ENCODE measurements at regions not wholly inside any gene's neighbourhood (a gene's known extent, or its start where the extent isn't known, plus 50 kb on each side); places are given as distances from the start of the nearest gene placed in this dataset.
A peak's percentile ranks its signal among the peaks of the same experiment; 100 is the strongest.
"Not testable (repeated sequence)": the region's sequence is repeated elsewhere in the genome, so short reads cannot be mapped to it uniquely, and the experiment has no call there.

DNA sequence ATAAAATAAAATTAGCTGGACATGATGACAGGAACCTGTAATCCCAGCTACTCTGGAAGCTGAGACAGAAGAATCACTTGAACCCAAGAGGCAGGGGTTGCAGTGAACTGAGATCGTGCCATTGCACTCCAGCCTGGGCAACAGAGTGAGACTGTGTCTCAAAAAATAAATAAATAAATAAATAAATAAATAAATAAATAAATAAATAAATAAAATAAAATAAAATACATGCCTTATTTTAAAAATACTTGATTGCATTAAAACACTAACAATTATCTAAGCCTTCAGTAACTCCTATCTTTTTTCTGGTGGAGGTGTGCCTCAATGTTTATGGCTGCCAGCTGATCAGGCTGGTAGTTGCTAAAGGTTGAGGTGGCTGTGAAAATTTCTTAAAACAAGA, 1329.6 kb upstream of the CITED2 start:
- DNase-seq, result not testable (repeated sequence)

DNA sequence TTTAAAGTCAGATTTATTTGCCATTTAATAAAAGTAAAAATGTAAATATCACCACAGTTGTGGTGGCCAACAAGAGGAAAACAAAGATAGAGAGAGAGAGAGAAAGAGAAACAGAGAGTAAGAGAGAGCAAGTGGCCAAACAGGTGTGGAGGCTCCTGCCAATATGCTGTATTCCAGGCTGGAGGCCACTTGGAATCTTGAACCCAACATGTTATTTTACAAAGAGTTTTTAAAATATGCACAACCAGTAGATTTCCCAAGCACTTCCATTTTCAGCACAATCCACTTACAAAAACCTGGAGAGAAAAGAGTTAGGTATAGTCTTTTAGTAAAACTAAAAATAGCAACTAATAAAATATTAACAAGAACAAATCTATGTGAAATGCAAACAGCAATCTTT, 1323.1 kb upstream of the CITED2 start:
- peak in 1 of 2 experiments; percentile 19 for DNase-seq

DNA sequence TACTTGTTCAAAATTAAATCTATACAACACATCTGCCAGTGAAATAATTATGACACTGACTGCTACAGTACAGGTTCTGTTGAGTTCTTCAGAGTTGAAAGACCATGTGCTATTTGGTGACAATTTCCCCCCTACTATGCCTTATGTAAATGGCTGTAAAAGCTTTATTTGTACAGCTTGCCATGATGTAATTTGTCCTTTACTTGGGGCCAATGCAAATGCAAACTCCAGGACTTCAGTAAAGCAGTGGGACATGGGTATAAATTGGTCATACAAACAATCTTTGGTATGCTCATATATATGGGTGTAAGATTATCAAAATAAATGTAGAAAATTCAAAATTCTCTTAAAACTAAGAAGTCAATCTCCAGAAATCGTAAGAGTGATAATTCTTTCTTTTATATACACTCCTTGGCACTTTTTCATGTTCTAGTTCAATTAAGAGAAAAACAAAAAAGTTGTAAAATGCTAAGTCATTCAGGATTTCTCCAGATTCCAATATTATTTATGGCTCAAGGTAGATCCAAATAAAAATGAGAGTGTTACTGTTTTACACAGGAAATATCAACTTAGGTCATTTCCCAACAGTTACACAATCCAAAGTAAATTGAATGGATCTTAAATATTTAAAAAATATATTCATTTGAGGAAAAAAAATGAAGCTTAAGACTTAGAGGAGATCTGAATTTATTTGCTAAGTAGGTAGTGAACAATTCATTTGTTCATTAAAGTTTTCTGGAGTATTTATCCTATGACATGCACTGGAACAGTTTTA, 1310.5 kb upstream of the CITED2 start:
- DNase-seq, result peak; percentile 64 to 94

DNA sequence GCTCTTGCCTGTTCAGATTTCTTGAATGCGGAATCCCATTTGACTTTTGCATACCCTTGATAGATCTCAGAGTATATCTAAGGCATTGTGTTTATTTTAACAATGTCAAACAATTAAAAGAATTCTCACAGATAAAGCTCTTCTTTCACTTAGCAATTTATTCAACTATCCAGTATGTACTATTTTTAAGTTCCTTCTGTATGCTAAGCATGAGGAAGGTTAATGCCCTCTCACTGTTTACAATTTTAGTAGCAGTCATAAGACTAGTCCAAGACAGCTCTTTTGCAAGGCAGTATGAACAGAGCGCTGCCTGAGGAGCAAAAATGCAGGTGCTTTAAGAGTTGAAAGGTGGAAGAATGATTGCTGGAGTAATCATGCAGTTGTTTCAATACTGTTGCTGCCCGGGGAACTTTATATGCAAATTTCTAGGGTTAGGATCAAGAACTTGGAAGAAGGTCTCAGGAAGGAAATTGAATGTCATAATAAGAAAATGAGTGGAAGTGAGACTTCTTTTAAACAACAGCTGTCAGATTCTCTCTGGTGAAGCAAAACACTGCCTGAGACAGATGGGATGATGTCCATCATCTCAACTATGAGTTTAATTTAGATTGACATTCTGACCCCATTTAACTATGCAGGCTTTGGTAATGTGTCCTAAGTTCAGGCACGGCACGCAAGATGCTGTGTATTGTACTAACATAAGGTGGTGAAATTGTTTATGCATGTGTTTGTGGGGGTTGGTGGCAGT, 1303.5 kb upstream of the CITED2 start:
- DNase-seq, result no peak

DNA sequence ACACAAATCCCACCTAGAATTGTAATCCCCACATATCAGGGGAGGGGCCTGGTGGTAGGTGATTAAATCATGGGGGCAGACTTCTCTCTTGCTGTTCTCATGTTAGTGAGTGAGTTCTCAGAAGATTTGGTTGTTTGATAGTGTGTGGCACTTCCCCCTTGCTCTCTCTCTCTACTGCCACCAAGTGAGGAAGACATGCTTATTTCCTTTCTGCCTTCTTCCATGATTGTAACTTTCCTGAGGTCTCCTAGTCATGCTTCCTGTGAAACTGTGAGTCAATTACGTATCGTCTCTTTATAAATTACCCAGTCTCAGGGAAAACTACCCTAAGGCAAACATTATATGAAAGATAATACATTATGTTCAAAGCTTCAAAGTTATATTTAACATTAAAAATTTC, 1297.5 kb upstream of the CITED2 start:
- DNase-seq, result no peak

DNA sequence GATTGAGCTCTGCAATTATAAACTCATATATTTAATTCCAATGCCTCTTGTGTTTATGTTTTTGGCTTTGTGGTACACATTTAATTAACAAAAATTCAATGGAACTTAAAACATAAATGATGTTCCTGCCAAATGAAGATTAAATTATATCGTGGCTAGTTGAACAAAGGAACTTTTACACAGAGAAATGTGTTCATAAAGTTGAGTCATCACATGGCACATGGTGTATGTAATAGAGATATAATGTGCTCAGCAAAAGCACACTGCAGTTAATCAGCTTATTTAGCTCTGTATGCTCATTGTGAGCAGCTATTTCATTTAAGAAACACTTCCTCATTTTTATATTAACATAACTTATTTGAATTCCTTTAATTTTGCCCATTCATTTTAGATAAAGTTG, 1295.6 kb upstream of the CITED2 start:
- no peak for DNase-seq

DNA sequence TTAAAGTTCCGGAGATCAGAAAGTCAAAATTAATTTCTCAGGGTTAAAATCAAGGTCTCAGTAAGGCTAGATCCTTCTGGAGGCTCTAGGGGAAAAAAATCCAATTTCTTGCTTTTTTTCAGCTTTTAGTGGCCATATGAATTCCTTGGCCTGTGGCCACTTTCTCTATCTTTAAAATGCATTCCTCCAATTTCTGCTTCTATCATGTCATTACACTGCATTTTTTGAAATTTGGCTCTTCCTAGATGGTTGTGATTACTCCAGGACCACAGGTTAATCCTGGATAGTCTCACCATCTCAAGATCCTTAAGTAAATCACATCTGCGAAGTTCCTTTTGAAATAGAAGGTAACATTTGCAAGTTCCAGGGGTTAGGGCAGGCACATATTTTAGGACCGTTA, 1294.9 kb upstream of the CITED2 start:
- DNase-seq, result no peak

DNA sequence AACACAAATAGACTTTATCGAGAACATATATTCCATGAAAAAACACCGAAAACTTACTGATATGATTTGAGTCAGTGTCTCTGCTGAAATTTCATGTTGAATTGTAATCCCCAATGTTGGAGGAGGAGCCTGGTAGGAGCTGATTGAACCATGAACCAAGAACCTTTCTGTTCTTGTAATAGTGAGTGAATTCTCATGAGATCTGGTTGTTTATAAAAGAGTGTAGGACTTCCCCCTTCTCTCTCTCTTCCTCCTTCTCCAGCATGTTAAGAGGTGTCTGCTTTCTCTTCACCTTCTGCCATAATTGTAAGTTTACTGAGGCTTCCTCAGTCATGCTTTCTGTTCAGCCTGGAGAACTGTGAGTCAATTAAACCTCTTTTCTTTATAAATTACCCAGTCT, 1289.3 kb upstream of the CITED2 start:
- DNase-seq, result no peak

DNA sequence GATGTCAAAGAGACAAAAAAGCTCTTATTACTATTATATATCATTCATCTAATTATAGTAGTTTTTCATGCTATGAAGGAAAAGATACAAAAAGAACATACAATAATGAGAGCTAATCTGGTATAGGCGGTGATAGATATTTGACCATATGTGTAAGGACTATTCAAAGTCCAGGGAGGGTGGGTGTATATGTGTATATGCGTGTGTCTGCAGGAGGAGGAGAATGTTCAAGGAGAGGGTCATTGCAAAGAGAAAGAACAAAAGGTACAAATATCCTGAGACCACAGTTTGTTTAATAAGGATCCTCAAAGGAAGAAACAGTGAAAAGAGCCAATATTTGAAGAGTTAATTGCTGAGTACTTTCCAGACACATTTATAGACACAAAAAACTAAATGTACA, 1288.6 kb upstream of the CITED2 start:
- peak in 1 of 2 experiments; percentile 17 for DNase-seq

DNA sequence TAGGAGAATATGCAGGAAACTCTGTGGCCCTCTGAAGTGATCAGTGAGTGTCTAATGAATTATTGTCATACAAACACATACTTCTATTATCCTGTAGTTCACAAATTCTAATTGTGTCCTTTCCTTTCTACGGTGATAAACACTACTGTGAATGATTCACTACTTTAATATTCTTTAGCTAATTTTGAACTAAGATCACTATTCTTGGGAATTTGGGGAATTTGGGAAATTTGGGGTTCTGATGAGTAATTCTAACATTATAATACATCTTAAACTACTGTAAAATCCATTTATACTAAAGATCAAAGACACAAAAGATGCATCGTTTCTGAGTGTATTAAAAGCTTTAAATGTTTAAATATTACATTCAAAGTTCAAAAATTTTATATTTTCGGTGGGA, 1287.2 kb upstream of the CITED2 start:
- DNase-seq, result no peak

DNA sequence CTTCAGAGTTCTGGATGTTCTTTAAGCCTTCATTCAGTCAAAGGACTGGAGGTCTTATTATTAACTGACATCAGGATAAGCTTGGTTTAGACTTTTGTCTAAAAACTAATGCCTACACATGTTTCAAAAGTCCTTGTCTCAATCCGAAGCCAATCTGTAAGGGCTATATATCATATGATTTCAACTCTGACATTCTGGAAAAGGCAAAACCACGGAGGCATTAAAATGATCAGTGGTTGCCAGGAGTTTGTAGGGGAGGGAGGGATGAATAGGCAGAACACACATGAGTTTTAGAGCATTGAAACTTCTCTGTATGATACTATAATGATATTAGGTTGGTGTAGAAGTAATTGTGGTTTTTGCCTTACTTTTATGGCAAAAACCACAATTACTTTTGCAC, 1285.8 kb upstream of the CITED2 start:
- no peak for DNase-seq

DNA sequence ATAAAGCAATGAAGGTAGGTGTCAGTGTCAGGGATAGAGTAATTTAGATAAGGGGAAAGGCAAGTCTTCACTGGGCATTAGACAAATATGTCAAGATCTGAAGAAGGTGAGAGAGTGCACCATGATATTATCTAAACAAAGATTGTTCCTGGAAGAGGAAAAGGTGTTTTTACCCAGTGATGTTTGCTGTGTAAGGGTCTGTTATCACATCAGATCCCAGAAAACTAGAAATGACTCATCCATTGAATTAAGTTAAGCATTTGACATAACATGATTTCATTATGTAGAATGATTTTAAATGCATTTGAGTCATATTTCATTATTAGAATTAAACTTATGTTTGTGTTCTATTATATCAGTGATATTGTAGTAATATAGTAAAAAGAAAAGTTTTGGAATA, 1279.5 kb upstream of the CITED2 start:
- DNase-seq, result no peak

DNA sequence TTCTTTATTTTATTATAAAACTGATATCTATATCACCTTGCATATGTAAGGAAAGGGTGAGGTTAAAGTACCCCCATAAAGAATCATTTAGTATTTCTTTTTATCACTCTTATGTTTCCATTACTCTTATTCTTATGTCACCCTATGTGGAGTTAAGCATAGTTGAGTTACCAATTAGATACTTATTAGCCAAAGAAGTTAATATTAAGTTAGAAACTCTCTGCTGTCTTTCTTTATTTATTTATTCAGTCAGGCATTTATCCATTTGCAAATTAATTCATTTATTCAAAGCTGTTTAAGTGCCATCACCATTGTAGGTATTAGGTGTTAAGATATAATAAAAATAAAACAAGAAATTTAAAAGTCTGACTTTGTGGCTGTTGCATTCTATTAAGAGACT, 1279.1 kb upstream of the CITED2 start:
- no peak for DNase-seq

DNA sequence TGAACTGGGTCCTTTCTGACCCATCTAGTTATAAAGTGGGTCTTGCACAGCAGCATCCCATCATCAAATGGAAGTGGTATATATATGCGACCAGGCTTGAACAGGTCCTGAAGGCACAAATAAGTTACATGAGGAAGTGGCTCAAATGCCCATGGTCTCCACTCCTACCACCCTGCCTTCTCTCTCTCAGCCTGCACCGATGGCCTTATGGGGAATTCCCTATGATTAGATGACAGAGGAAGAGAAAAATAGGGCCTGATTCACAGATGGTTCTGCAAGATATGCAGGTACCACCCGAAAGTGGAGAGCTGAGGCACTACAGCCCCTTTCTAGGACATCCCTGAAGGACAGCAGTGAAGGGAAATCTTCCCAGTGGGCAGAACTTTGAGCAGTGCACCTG, 1275.1 kb upstream of the CITED2 start:
- not testable (repeated sequence) for DNase-seq

DNA sequence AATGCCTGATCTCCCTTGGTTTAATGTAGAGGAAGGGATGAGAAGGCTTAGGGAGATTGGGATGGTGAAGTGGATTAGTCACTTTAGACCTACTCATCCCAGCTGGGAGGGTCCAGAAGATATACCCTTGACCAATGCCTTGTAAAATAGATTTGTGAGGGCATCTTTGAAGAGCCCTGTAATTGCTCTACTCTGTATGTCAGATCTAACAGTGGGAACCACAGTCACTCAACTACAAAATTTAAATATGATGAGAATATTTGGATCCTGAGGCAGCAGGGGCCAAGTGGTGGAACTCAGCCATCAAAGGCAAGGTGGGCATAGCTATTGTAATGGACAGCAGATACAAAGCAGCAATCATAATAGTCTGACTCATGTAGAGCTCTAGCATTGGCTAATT, 1272.9 kb upstream of the CITED2 start:
- DNase-seq, result not testable (repeated sequence)

DNA sequence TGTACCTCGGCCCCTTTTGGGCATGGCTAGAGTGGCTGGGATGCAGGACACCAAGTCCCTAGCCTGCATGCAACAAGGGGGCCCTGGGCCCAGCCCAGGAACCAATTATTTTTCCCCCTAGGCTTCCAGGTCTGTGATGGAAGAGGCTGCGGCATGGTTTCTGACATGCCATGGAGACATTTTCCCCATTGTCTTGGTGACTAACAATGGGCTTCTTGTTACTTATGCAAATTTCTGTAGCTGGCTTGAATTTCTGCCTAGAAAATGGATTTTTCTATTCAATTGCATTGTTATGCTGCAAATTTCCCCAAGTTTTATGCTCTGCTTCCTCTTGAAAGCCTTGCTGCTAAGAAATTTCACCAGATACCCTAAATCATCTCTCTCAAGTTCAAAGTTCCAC, 1269.6 kb upstream of the CITED2 start:
- DNase-seq, result no peak

DNA sequence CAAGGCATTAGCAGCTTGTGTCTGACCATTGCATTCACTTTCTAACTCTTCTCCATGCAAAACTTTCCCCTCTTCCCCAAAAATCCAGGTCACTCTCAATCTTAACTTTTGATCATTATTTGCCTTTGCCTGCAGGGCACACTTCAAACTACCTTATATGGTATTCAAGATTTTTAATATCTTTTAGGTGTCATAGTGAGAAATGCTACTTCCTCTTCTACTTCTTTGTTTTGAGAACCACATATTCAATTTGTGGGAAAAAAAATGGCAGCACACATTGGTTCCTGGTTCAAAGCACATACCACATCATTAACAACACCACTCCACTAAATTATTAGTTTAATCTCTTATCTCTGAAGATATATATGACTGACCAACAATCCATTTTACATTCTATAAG, 1267.0 kb upstream of the CITED2 start:
- DNase-seq, result no peak

DNA sequence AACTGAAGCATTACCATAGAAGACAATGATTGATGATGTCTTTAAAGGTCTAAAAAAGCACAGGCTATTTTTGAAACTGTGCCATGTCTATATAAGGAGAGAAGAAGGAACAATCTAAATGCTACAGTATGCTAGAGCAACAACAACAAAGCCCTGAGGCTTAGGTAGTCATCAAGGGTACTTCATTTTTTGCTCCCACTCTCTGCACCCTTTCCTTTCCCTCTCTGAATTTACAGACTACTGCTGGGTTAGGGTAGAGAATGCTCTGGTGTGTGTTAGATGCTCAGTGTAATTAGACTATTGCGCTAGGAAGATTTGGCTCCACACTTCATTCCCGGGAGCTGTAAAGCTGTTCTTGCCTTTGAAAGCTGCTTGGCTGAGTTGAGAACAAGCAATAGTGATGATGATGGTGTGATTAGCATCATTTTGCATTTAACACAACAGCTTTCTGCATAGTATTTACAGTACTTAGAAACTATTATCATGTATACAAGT, 1262.5 kb upstream of the CITED2 start:
- DNase-seq, result peak in 1 of 2 experiments; percentile 23

DNA sequence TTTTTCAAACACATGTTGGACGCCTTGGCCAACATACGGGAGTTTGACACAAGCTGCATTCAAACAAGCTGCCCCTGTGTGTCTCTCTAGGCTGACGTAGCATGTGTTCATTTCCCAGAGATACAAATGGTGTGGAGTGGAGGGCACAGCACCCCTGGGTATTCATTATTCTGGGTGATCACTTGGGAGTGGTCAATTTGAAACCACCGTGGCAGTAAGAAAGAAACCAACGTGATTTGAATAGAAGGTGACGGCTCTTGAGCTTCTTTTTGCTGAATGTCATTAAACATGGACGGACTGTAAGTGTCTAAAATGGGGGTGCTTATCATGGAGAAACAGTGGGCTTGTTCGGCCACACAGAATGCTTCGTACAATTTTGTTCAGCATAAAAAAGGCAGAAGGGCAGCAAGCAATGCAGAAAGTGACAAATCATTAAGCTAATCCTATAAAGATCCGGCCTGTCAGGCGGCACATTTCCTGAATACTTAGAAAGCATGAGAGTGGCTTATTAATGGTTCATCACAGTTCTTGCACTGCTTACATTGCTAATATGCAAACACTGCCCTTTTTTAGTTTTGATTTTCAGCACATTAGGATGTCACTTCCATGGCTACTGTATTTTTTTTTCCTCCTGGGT, 1261.9 kb upstream of the CITED2 start:
- peak in 1 of 2 experiments; percentile 77 for DNase-seq

DNA sequence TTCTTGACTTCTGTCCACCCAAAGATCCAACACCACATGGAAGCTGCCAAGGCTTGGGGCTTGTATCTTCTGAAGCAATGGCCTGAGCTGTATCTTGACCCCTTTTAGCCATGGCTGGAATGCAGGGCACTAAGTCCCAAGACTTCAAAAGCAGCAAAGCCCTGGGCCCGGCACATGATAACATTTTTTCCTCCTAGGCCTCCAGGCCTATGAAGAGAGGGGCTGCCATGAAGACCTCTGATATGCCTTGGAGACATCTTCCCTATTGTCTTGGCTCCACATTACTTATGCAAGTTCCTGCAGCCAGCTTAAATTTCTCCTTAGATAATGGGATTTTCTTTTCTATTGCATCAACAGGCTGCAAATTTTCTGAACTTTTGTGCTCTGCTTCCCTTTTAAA, 1252.6 kb upstream of the CITED2 start:
- DNase-seq, result no peak

DNA sequence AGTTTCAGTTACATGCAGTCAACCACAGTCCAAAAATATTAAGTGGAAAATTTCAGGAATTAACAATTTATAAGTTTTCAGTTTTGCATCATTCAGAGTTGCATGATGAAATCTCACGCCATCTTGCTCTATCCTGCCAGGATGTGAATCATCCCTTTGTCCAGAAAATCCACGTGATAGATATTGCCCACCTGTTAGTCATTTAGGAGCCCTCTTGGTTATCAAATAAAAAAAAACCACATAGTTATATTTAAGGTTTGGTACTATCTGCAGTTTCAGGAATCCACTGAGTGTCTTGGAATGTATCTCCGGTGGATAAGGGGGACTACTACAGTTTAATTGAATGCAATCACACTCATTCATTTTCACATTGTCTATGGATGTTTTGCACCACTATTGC, 1249.0 kb upstream of the CITED2 start:
- DNase-seq, result no peak

DNA sequence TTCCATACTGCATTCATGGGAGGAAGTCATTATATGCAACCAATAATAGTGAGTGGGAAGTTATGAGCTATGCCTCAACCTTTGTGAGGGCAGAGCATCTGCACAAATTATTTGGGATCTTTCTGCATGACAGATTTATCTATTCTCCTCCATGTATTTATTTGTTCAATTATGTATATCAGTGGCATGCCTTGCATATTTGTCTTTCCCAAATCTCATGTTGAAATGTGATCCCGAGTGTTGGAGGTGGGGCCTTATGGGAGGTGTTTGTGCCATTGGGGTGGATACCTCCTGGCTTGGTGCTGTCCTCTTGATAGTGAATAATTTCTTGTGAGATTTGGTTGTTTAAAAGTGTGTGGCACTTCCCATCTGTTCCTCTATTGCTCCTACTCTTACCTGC, 1246.0 kb upstream of the CITED2 start:
- DNase-seq, result no peak

DNA sequence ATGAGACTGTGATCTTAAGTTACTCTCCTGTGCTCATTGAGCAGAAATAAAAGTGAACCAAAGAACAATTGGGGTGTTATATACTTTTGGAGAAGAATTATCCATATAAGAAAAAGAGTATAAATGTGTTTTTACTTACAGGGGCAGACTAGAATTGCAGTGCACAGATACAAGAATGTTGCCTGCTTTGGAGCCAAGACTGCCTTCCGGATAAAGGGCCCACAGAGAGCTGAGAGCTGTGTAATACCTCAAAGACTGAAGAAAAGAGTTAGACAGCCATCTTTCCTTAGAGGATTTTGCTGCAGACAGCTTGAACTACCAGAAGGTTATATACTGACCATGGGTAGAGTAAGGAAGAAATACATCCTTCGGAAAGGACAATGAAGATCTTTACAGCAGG, 1235.5 kb upstream of the CITED2 start:
- DNase-seq, result no peak

DNA sequence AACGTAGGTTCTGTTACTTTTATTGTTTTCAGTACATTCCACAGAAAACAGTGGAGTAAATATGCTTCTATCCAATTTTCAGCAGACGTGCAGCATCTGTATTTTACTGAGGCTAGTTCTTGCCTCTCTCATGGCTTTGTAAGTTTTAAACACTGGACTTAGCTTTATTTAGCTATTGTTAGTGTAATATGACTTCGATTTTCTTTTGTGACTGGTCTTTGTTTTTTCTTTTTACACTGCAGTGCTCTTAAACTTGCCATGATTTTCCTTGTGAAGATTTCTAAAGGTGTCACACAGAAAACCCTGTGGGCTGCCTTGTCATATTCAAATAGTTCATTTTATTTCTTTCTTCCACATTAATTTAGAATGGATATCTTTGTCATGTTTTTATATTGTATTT, 1234.9 kb upstream of the CITED2 start:
- no peak for DNase-seq

All from NCI-H2081 (cell line).